HepG2 (cell line): ENCODE measurements at regions not wholly inside any gene's neighbourhood (a gene's known extent, or its start where the extent isn't known, plus 50 kb on each side); places are given as distances from the start of the nearest gene placed in this dataset.

ENCODE experiments used
- ZSCAN22 ChIP-seq: sonication (generic); formaldehyde crosslinking; IDR thresholded peaks from 2 replicates; pipeline ENCODE4 v1.4.0; 2020; ENCODE audit warnings: mild to moderate bottlenecking, missing genetic modification reagents

DNA sequence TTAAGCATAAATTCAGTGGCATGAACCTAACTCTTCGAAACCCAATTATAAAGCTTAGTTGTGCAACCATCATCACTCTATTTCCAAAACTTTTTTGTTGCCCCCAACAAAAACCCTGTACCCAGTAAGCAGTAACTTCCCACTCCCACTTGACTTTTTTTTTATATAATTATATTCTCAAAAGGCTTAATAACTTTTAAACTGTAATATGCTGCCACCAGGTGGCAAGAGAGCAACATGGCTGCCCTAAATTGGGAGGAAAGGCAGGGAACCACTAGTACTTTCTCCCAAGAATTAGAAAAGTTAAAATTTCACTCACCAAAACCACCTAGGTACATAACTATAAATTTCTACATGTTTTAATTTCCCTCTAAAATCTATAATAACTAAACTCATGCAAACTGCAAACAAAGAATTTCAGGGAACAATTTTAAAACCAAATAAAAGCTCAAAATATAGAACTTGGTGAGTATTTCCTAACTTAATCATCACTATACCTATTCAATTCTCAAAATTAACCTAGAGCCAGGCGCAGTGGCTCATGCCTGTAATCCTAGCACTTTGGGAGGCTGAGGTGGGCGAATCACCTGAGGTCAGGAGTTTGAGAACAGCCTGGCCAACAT is 50.2 kb upstream of the RNF38 start (continued):
- TF ChIP-seq ZSCAN22 (CRISPR knock-in tag) = no peak
- TF ChIP-seq, all 625 proteins: peak for 4
